WERI-Rb-1 (cell line): ENCODE measurements at regions not wholly inside any gene's neighbourhood (a gene's known extent, or its start where the extent isn't known, plus 50 kb on each side); places are given as distances from the start of the nearest gene placed in this dataset.

Source experiments
- DNase-seq: peaks from one replicate; pipeline ENCODE4 v3.0.0-alpha.2; 2020
- H3K27ac ChIP-seq: fragments of 250-450 bp; sonication (Bioruptor Pico); 2 replicates; pipeline ENCODE4 v1.5.1; 2020; ENCODE audit warnings: mild to moderate bottlenecking, moderate library complexity
- H3K27me3 ChIP-seq: fragments of 250-450 bp; sonication (Bioruptor Pico); 2 replicates; pipeline ENCODE4 v1.5.1; 2021; ENCODE audit warnings: mild to moderate bottlenecking, low read depth, moderate library complexity; ENCODE audit not compliant: insufficient read depth, severe bottlenecking
- H3K36me3 ChIP-seq: fragments of 250-450 bp; sonication (Bioruptor Pico); 2 replicates; pipeline ENCODE4 v1.5.1; 2020; ENCODE audit warnings: mild to moderate bottlenecking, moderate library complexity
- H3K4me3 ChIP-seq: 2 replicates; pipeline ENCODE4 v1.5.1; 2011; ENCODE audit warnings: low read depth, mild to moderate bottlenecking, control low read depth, low read length
- H3K9me3 ChIP-seq: fragments of 250-450 bp; sonication (Bioruptor Pico); 2 replicates; pipeline ENCODE4 v1.5.1; 2021; ENCODE audit warnings: mild to moderate bottlenecking, moderate library complexity; ENCODE audit not compliant: severe bottlenecking
- CTCF ChIP-seq: IDR thresholded peaks from 2 replicates; pipeline ENCODE4 v1.5.1; 2011; ENCODE audit warnings: low read depth, mild to moderate bottlenecking, control low read depth, inconsistent platforms, low read length

- H3K27ac ChIP-seq: no peak overlapping the region
- H3K9me3 ChIP-seq: no peaks in the 10 kb centered on the region
- no peaks in the 10 kb centered on the region for H3K36me3 ChIP-seq
- no peak for DNase-seq
- no peak for TF ChIP-seq CTCF
- H3K27me3 ChIP-seq: no peaks in the 10 kb centered on the region
- no peak overlapping the region for H3K4me3 ChIP-seq
Observed at GRCh38 chr1:14242123-14242522, 356.4 kb upstream of the KAZN start.

- no peak for DNase-seq
- no peaks in the 10 kb centered on the region for H3K36me3 ChIP-seq
- H3K27ac ChIP-seq: no peak overlapping the region
- no peak overlapping the region for H3K4me3 ChIP-seq
- no peak for TF ChIP-seq CTCF
- no peaks in the 10 kb centered on the region for H3K27me3 ChIP-seq
- H3K9me3 ChIP-seq: no peaks in the 10 kb centered on the region
Observed at GRCh38 chr1:14242870-14243269, 355.6 kb upstream of the KAZN start.

- Histone ChIP-seq H3K27ac (no peak overlapping the region), H3K4me3 (no peak overlapping the region), H3K27me3 (no peaks in the 10 kb centered on the region), H3K9me3 (no peaks in the 10 kb centered on the region), H3K36me3 (no peaks in the 10 kb centered on the region)
- TF ChIP-seq CTCF: no peak
- no peak for DNase-seq
Observed at GRCh38 chr1:14245954-14246353, 352.5 kb upstream of the KAZN start.

GRCh38 chr1:14246471-14246870 is 352.0 kb upstream of the KAZN start:
- no peak for DNase-seq
- H3K36me3 ChIP-seq: no peaks in the 10 kb centered on the region
- H3K4me3 ChIP-seq: no peak overlapping the region
- no peak overlapping the region for H3K27ac ChIP-seq
- no peak for TF ChIP-seq CTCF
- no peaks in the 10 kb centered on the region for H3K27me3 ChIP-seq
- H3K9me3 ChIP-seq: no peaks in the 10 kb centered on the region

GRCh38 chr1:14247666-14248065 is 350.8 kb upstream of the KAZN start:
- H3K36me3 ChIP-seq: no peaks in the 10 kb centered on the region
- no peak for TF ChIP-seq CTCF
- H3K9me3 ChIP-seq: no peaks in the 10 kb centered on the region
- no peak overlapping the region for H3K4me3 ChIP-seq
- H3K27ac ChIP-seq: no peak overlapping the region
- DNase-seq: no peak
- H3K27me3 ChIP-seq: no peaks in the 10 kb centered on the region

GRCh38 chr1:14251871-14252270 is 346.6 kb upstream of the KAZN start:
- no peak for DNase-seq
- Histone ChIP-seq H3K27me3 (no peaks in the 10 kb centered on the region), H3K9me3 (peaks cover 1% of the 10 kb centered on the region), H3K27ac (no peak overlapping the region), H3K36me3 (no peaks in the 10 kb centered on the region), H3K4me3 (no peak overlapping the region)
- no peak for TF ChIP-seq CTCF
